ENCODE measurements at regions not wholly inside any gene's neighbourhood (a gene's known extent, or its start where the extent isn't known, plus 50 kb on each side); places are given as distances from the start of the nearest gene placed in this dataset.

- no peak overlapping the region for H3K9ac ChIP-seq (ENCODE audit: low read length)
- no peaks in the 10 kb centered on the region for H3K36me3 ChIP-seq (replicated peaks; ENCODE audit: insufficient read depth, low read length)
- no peaks in the 10 kb centered on the region for H3K79me2 ChIP-seq (ENCODE audit: low read length)
- no peaks in the 10 kb centered on the region for H3F3A ChIP-seq (ENCODE audit: insufficient read depth, low read length)
- no peak overlapping the region for H2AFZ ChIP-seq (ENCODE audit: low read length)
- H3K4me1 ChIP-seq (ENCODE audit: low read length) = no peaks in the 10 kb centered on the region
- H3K9me3 ChIP-seq (replicated peaks; ENCODE audit: insufficient read depth, low read length) = no peaks in the 10 kb centered on the region
- TF ChIP-seq CTCF (IDR thresholded peaks at IDR 0.05; ENCODE audit: low read length) (no peak), EZH2phosphoT487 (IDR thresholded peaks at IDR 0.05; ENCODE audit: low read length) (no peak), EZH2 (optimal IDR thresholded peaks at IDR 0.05; ENCODE audit: low read depth, low read length) (no peak)
- no peak overlapping the region for H3K4me2 ChIP-seq (ENCODE audit: low read depth, low read length)
- H3K4me3 ChIP-seq (ENCODE audit: low read length) = no peak overlapping the region
- no peak for DNase-seq
- no peaks in the 10 kb centered on the region for H3K9me2 ChIP-seq (replicated peaks; ENCODE audit: insufficient read depth, low read length)
- no peaks in the 10 kb centered on the region for H4K20me1 ChIP-seq (ENCODE audit: insufficient read depth, low read length)
- H3K27me3 ChIP-seq (replicated peaks; ENCODE audit: insufficient read depth, low read length) = no peaks in the 10 kb centered on the region
- no peak overlapping the region for H3K27ac ChIP-seq (ENCODE audit: low read length)
These were observed 114.4 kb upstream of the NAP1L1 start for GRCh38 chr12:76198839-76199238.

GRCh38 chr12:76197283-76197682 lies 112.8 kb upstream of the NAP1L1 start:
- TF ChIP-seq EZH2 (optimal IDR thresholded peaks at IDR 0.05; ENCODE audit: low read depth, low read length) (no peak), CTCF (IDR thresholded peaks at IDR 0.05; ENCODE audit: low read length) (no peak), EZH2phosphoT487 (IDR thresholded peaks at IDR 0.05; ENCODE audit: low read length) (no peak)
- Histone ChIP-seq H3K4me3 (ENCODE audit: low read length) (no peak overlapping the region), H3K4me1 (ENCODE audit: low read length) (no peaks in the 10 kb centered on the region), H4K20me1 (ENCODE audit: insufficient read depth, low read length) (no peaks in the 10 kb centered on the region), H3F3A (ENCODE audit: insufficient read depth, low read length) (no peaks in the 10 kb centered on the region), H2AFZ (ENCODE audit: low read length) (no peak overlapping the region), H3K9me3 (replicated peaks; ENCODE audit: insufficient read depth, low read length) (no peaks in the 10 kb centered on the region), H3K79me2 (ENCODE audit: low read length) (no peaks in the 10 kb centered on the region), H3K9ac (ENCODE audit: low read length) (no peak overlapping the region), H3K27ac (ENCODE audit: low read length) (no peak overlapping the region), H3K4me2 (ENCODE audit: low read depth, low read length) (no peak overlapping the region), H3K27me3 (replicated peaks; ENCODE audit: insufficient read depth, low read length) (no peaks in the 10 kb centered on the region), H3K36me3 (replicated peaks; ENCODE audit: insufficient read depth, low read length) (no peaks in the 10 kb centered on the region), H3K9me2 (replicated peaks; ENCODE audit: insufficient read depth, low read length) (no peaks in the 10 kb centered on the region)
- DNase-seq = no peak

GRCh38 chr12:76195920-76196319 lies 111.4 kb upstream of the NAP1L1 start:
- no peaks in the 10 kb centered on the region for H3K36me3 ChIP-seq (replicated peaks; ENCODE audit: insufficient read depth, low read length)
- H3K27me3 ChIP-seq (replicated peaks; ENCODE audit: insufficient read depth, low read length) = no peaks in the 10 kb centered on the region
- H2AFZ ChIP-seq (ENCODE audit: low read length) = no peak overlapping the region
- no peaks in the 10 kb centered on the region for H3K4me1 ChIP-seq (ENCODE audit: low read length)
- H3K9ac ChIP-seq (ENCODE audit: low read length) = no peak overlapping the region
- H3K9me3 ChIP-seq (replicated peaks; ENCODE audit: insufficient read depth, low read length) = no peaks in the 10 kb centered on the region
- no peak overlapping the region for H3K4me3 ChIP-seq (ENCODE audit: low read length)
- H3K27ac ChIP-seq (ENCODE audit: low read length) = no peak overlapping the region
- no peaks in the 10 kb centered on the region for H3F3A ChIP-seq (ENCODE audit: insufficient read depth, low read length)
- TF ChIP-seq CTCF (IDR thresholded peaks at IDR 0.05; ENCODE audit: low read length) (no peak), EZH2phosphoT487 (IDR thresholded peaks at IDR 0.05; ENCODE audit: low read length) (no peak), EZH2 (optimal IDR thresholded peaks at IDR 0.05; ENCODE audit: low read depth, low read length) (no peak)
- H4K20me1 ChIP-seq (ENCODE audit: insufficient read depth, low read length) = no peaks in the 10 kb centered on the region
- DNase-seq = no peak
- no peaks in the 10 kb centered on the region for H3K9me2 ChIP-seq (replicated peaks; ENCODE audit: insufficient read depth, low read length)
- H3K79me2 ChIP-seq (ENCODE audit: low read length) = no peaks in the 10 kb centered on the region
- no peak overlapping the region for H3K4me2 ChIP-seq (ENCODE audit: low read depth, low read length)
